ENCODE measurements at regions not wholly inside any gene's neighbourhood (a gene's known extent, or its start where the extent isn't known, plus 50 kb on each side); places are given as distances from the start of the nearest gene placed in this dataset.

DNA sequence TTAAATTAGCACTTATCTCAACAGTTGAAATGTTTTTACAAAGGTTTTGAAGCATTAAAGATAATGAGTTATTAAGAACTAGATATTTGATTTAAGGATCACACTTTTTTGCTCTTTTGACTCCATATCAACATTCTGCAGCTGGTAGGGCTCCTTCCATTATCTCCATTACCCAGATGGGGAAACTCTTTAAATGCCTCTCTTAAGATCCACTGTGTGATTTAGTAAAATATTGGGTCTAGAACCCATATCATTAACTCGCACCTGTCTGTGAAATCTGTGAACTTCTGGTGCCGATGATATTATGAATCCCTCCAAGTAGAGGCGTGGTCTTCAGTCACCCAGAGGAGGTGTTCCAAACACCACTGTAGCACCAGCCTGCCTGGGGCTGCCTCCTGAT lies 466.2 kb downstream of the TSN start:
- Mint-ChIP-seq H3K36me3 (ENCODE audit: insufficient read depth, unreplicated experiment) (no peaks in the 10 kb centered on the region), H3K27me3 (ENCODE audit: insufficient read depth, unreplicated experiment) (peaks cover 20% of the 10 kb centered on the region), H3K9me3 (ENCODE audit: unreplicated experiment) (peaks cover 12% of the 10 kb centered on the region), H3K4me3 (ENCODE audit: unreplicated experiment) (no peak overlapping the region), H3K27ac (ENCODE audit: unreplicated experiment) (no peak overlapping the region), H3K4me1 (ENCODE audit: low read depth, unreplicated experiment) (no peaks in the 10 kb centered on the region)
- H3K4me3 ChIP-seq (ENCODE audit: low read depth, low read length): no peak overlapping the region
- H3K36me3 ChIP-seq (ENCODE audit: control insufficient read depth, insufficient read depth, low read length): no peaks in the 10 kb centered on the region
- intact Hi-C loops (cut with micrococcal nuclease; ENCODE audit: unreplicated experiment): no loop called here
- TF ChIP-seq, protein P1, sequence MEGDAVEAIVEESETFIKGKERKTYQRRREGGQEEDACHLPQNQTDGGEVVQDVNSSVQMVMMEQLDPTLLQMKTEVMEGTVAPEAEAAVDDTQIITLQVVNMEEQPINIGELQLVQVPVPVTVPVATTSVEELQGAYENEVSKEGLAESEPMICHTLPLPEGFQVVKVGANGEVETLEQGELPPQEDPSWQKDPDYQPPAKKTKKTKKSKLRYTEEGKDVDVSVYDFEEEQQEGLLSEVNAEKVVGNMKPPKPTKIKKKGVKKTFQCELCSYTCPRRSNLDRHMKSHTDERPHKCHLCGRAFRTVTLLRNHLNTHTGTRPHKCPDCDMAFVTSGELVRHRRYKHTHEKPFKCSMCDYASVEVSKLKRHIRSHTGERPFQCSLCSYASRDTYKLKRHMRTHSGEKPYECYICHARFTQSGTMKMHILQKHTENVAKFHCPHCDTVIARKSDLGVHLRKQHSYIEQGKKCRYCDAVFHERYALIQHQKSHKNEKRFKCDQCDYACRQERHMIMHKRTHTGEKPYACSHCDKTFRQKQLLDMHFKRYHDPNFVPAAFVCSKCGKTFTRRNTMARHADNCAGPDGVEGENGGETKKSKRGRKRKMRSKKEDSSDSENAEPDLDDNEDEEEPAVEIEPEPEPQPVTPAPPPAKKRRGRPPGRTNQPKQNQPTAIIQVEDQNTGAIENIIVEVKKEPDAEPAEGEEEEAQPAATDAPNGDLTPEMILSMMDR (IDR thresholded peaks at IDR 0.05; ENCODE audit: insufficient read depth in 1 of 2, low read depth in 1 of 2, low read length in 1 of 2, severe bottlenecking in 1 of 2, unreplicated experiment in 1 of 2): no peak
- ChIA-PET CTCF (no interaction called here), POLR2A (no interaction called here)
- H3K27me3 ChIP-seq (replicated peaks; ENCODE audit: control insufficient read depth, insufficient read depth, low read length): no peaks in the 10 kb centered on the region
- no peaks in the 10 kb centered on the region for H3K4me1 ChIP-seq
- BruUV-seq (replicated peaks): no TSS peak
- no peaks in the 10 kb centered on the region for H3K9me3 ChIP-seq
- no peak for DNase-seq

DNA sequence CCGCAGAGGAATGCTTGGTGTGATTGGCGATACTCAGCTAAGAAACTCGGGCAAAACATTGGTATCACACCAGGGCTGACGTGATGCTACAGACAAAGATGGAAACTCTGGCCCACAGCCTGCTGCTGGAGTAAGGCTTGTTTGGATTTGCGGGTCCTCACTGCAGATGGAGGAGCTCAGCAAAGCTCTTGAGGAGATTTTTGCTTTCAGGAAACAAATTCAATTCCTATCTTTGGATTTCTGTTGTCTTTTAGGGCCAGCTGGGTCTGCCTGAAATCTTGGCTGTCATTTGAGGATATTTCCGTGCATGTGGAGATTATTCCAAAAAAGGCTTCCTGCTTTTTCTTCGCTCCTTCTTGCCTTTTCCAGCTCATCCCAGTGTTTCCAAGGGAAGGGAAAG lies 475.8 kb downstream of the TSN start:
- DNase-seq: no peak
- CTCF ChIA-PET: no interaction called here
- H3K9me3 ChIP-seq: no peaks in the 10 kb centered on the region
- Mint-ChIP-seq H3K9me3 (ENCODE audit: unreplicated experiment) (peaks cover 10% of the 10 kb centered on the region), H3K27me3 (ENCODE audit: insufficient read depth, unreplicated experiment) (peaks cover 22% of the 10 kb centered on the region), H3K4me1 (ENCODE audit: low read depth, unreplicated experiment) (no peaks in the 10 kb centered on the region), H3K4me3 (ENCODE audit: unreplicated experiment) (no peak overlapping the region), H3K36me3 (ENCODE audit: insufficient read depth, unreplicated experiment) (no peaks in the 10 kb centered on the region), H3K27ac (ENCODE audit: unreplicated experiment) (no peak overlapping the region)
- no peaks in the 10 kb centered on the region for H3K36me3 ChIP-seq (ENCODE audit: control insufficient read depth, insufficient read depth, low read length)
- H3K4me3 ChIP-seq (ENCODE audit: low read depth, low read length): no peak overlapping the region
- intact Hi-C loops (cut with micrococcal nuclease; ENCODE audit: unreplicated experiment): no loop called here
- TF ChIP-seq, protein P1 (IDR thresholded peaks at IDR 0.05; ENCODE audit: insufficient read depth in 1 of 2, low read depth in 1 of 2, low read length in 1 of 2, severe bottlenecking in 1 of 2, unreplicated experiment in 1 of 2): no peak
- no TSS peak for BruUV-seq (replicated peaks)
- POLR2A ChIA-PET: no interaction called here
- no peaks in the 10 kb centered on the region; the same call in none of the 2 replicates for H3K27me3 ChIP-seq (replicated peaks; ENCODE audit: control insufficient read depth, insufficient read depth, low read length)
- H3K4me1 ChIP-seq: no peaks in the 10 kb centered on the region

DNA sequence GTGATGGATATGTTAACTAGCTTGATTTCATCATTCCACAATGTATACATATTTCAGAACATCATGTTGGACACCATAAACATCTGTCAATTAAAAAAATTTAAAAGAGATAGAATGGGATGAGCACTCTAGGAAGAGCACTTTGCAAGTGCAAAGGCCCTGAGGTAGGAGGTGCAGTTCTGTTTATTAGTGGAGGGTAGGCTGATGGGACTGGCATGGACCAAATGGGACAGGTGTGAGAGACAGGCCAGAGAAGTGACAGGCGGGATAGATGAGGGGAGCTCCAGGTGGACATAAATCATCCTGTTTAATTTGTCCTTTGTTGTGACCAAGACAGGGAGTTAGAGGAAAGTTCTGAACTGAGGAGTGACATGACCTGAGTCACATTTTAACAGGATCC lies 477.9 kb downstream of the TSN start:
- no peaks in the 10 kb centered on the region for H3K36me3 Mint-ChIP-seq (ENCODE audit: insufficient read depth, unreplicated experiment)

More for the DNA sequence above, 477.9 kb downstream of the TSN start:
- no peak for DNase-seq
- Mint-ChIP-seq H3K4me1 (ENCODE audit: low read depth, unreplicated experiment) (no peaks in the 10 kb centered on the region), H3K27me3 (ENCODE audit: insufficient read depth, unreplicated experiment) (peaks cover 15% of the 10 kb centered on the region), H3K9me3 (ENCODE audit: unreplicated experiment) (no peaks in the 10 kb centered on the region), H3K4me3 (ENCODE audit: unreplicated experiment) (no peak overlapping the region), H3K27ac (ENCODE audit: unreplicated experiment) (no peak overlapping the region)
- Histone ChIP-seq H3K4me3 (ENCODE audit: low read depth, low read length) (no peak overlapping the region), H3K27me3 (replicated peaks; ENCODE audit: control insufficient read depth, insufficient read depth, low read length) (no peaks in the 10 kb centered on the region; the same call in none of the 2 replicates), H3K4me1 (no peaks in the 10 kb centered on the region), H3K36me3 (ENCODE audit: control insufficient read depth, insufficient read depth, low read length) (no peaks in the 10 kb centered on the region), H3K9me3 (no peaks in the 10 kb centered on the region)
- intact Hi-C loops (cut with micrococcal nuclease; ENCODE audit: unreplicated experiment): no loop called here
- BruUV-seq (replicated peaks): no TSS peak
- ChIA-PET CTCF (no interaction called here), POLR2A (no interaction called here)
- TF ChIP-seq, protein P1 (IDR thresholded peaks at IDR 0.05; ENCODE audit: insufficient read depth in 1 of 2, low read depth in 1 of 2, low read length in 1 of 2, severe bottlenecking in 1 of 2, unreplicated experiment in 1 of 2): no peak
